ENCODE measurements at regions not wholly inside any gene's neighbourhood (a gene's known extent, or its start where the extent isn't known, plus 50 kb on each side); places are given as distances from the start of the nearest gene placed in this dataset.

GRCh38 chr7:54810401-54810800, 51.4 kb upstream of the SEC61G start:
- no peak for DNase-seq (ENCODE audit: low spot score)
- in situ Hi-C loops (cut with HindIII; ENCODE audit: low sequenced_read_pairs) = no loop called here

DNA sequence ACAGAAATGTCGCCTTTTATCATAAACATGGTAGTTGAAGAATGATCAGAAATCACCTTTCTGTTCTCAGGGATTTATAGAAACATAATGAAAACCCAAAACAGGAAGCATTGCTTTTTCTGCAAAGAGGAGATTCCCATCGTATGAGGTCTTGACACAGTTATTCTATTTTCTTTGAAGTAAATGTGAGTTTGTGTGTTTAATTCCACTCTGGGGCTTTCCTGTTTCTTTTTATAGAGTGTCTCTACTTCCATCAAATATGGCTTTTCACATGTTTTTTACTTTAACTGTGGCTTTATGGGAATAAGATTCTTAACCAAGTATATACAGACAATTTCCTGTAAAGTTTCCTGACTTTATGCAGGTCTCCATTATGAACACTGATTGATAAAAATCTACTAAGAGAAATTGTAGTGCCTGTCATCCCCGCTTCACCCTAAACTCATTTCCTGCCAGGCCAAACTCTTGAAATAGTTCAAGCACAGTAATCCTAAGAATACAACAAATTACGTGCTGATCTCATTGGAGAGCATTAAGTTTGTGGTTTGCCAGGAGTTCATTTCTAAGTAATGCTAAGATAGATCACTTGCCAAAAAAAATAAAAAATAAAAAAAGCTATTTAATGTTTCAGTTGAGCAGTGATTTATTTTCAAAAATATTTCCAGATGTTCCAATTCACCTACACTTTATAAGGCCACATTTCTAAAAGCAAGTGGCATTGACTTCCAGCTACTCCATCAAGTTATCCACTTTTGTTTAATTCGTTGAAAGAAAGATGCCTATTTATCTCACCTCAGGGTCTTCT, 52.2 kb upstream of the SEC61G start:
- no peak for DNase-seq (ENCODE audit: low spot score)
- in situ Hi-C loops (cut with HindIII; ENCODE audit: low sequenced_read_pairs) = no loop called here

GRCh38 chr7:54811846-54812254, 52.8 kb upstream of the SEC61G start:
- in situ Hi-C loops (cut with HindIII; ENCODE audit: low sequenced_read_pairs) = no loop called here
- no peak for DNase-seq (ENCODE audit: low spot score)

GRCh38 chr7:54812756-54813322, 53.8 kb upstream of the SEC61G start:
- in situ Hi-C loops (cut with HindIII; ENCODE audit: low sequenced_read_pairs) = no loop called here
- no peak for DNase-seq (ENCODE audit: low spot score)

GRCh38 chr7:54813398-54813797, 54.4 kb upstream of the SEC61G start:
- no peak for DNase-seq (ENCODE audit: low spot score)
- in situ Hi-C loops (cut with HindIII; ENCODE audit: low sequenced_read_pairs) = no loop called here

DNA sequence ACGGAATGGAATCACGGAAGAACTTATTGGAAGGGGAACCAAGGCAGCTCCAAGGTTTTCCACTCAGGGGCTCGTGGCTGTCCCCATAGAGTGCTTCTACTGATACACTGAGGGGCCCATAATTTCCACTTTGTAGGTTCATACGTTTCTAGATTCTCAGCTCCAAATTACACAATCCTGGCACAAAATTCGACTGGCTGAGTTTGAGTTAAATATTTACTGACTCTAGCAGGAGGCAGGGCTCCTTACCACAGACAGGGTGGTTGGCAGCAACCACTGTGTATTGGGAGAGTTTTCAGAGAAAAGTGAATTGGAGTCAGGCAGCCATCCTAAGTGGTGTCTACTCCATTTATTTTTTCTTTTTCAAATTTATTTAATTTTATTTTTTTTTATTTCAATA, 55.4 kb upstream of the SEC61G start:
- in situ Hi-C loops (cut with HindIII; ENCODE audit: low sequenced_read_pairs) = no loop called here
- DNase-seq (ENCODE audit: low spot score) = no peak

DNA sequence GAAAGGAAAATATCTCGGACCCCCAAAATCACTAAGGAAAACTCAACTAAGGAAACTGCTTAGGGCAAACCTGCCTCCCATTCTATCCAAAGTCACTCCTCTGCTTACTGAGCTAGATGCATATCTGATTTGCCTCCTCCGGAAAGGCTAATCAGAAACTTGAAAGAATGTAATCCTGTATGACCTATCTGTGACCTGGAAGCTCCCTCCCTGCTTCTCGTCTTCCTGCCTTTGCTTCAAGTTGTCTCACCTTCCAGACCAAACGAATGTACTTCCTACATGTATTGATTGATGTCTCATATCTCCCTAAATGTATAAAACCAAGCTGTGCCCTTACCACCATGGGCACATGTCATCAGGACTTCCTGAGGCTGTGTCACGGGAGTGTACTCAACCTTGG, 58.1 kb upstream of the SEC61G start:
- no peak for DNase-seq (ENCODE audit: low spot score)
- in situ Hi-C loops (cut with HindIII; ENCODE audit: low sequenced_read_pairs) = no loop called here

DNA sequence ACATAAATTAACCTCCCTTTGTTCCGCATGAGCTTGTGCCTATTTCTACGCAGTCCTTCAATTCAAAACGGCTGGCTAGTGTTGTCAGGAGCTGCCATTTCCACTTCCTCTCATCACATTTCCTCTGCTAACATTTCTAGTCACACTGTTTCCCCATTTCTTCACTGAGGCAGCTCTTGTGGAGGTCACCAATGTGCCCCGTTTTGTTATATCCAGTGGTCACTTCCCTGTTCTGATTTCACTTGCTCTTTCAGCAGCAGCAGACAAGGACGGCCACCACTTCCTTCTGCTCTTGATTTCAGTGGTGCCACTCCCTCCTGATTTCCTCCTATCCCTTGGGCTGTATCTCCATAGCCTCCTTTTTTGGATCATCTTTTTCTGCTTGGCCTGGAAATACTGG, 64.8 kb upstream of the SEC61G start:
- DNase-seq (ENCODE audit: low spot score) = no peak
- in situ Hi-C loops (cut with HindIII; ENCODE audit: low sequenced_read_pairs) = no loop called here

DNA sequence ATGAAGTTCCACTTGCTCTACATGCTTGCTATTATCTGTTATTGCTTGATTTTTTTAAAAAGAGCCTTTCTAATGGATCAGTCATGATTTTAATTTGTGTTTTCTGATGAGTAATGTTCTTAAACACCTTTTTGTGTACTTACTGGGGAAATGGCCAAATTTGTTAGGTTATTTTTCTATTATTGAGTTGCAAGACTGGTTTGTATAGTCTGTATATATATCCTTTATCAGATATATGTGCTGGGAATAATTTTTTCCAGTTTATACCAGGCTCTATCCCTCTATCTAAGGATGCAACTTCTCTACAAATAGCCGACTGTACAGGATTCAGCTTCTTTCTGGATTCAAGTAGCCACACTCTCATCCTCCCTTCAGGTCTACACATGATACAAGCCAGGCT, 65.6 kb upstream of the SEC61G start:
- no peak for DNase-seq (ENCODE audit: low spot score)
- in situ Hi-C loops (cut with HindIII; ENCODE audit: low sequenced_read_pairs) = no loop called here

DNA sequence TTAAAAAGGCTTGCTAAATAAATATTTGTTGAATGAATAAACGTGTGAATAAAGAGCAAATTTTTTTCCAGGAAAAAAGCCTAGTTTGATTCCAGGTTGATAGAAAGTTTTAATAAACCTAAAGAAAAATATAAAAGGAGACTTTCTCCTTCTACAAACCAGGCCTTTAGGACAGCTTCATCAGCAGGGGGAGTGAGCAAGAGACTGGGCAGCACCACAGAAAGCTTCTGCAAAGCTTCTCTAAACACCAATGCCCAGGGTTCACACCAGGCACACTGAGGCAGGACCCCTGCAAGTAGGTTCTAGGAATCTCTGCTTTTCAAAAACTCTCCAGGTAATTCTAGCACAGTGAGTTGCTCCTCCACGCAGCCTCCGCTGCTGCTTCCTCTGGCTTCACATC, 66.4 kb upstream of the SEC61G start:
- in situ Hi-C loops (cut with HindIII; ENCODE audit: low sequenced_read_pairs) = no loop called here
- DNase-seq (ENCODE audit: low spot score) = no peak

GRCh38 chr7:54827734-54828133, 68.7 kb upstream of the SEC61G start:
- in situ Hi-C loops (cut with HindIII; ENCODE audit: low sequenced_read_pairs) = no loop called here
- DNase-seq (ENCODE audit: low spot score) = no peak

DNA sequence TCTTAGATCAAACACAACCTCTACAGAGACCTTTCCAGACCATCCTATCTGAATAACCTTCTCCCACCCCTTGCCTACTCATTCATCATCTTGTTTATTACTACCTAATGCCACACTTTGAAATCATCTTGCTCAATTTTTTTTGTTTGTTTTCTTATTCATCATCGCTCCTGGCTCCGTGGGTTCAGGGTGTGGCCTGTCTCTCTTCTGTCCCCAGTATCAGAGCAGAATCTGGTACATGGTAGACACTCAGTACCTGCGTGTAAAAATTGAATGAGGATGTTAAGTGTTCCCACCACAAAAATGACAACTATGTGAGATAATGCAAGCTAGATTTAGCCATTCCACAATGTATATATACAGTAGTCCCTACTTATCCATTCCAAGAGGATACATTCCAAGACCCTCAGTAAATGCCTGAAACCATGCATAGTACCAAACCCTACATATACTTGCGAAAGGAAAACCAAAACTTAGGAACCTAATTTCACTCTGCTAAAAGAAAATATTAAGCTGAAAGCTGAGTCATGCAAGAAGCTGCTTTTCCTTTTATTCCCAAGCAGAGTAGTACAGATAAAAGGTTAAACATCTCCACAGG, 72.1 kb upstream of the SEC61G start:
- DNase-seq (ENCODE audit: low spot score) = no peak
- in situ Hi-C loops (cut with HindIII; ENCODE audit: low sequenced_read_pairs) = no loop called here

GRCh38 chr7:54831644-54832095, 72.7 kb upstream of the SEC61G start:
- in situ Hi-C loops (cut with HindIII; ENCODE audit: low sequenced_read_pairs) = no loop called here

DNA sequence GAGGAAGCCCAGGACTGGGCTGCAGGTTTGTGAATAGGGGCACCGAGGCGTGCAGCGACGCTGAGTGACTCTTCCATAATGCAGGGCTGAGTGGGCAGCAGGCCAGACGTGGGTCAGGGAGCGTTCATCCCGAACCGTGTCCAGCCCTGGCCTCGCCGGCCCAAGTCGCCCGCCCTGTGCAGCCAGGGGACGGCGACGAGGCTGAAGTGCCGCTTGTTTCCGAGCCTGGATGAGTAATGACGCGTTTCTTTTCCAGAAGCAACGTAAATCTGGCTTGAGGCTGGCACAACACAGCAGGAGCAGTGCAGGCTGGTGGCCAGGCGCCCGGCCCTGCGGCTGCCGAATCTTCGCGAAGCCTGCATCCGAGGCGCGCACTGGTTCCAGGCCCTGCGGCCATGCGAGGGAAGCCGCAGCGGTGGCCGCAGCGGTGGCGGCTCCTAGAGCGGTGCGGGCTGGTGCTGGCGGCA, 74.0 kb upstream of the SEC61G start:
- in situ Hi-C loops (cut with HindIII; ENCODE audit: low sequenced_read_pairs) = no loop called here
- DNase-seq (ENCODE audit: low spot score) = peak; percentile 9

More at GRCh38 chr7:54831644-54832095, 72.7 kb upstream of the SEC61G start:
- no peak for DNase-seq (ENCODE audit: low spot score)

DNA sequence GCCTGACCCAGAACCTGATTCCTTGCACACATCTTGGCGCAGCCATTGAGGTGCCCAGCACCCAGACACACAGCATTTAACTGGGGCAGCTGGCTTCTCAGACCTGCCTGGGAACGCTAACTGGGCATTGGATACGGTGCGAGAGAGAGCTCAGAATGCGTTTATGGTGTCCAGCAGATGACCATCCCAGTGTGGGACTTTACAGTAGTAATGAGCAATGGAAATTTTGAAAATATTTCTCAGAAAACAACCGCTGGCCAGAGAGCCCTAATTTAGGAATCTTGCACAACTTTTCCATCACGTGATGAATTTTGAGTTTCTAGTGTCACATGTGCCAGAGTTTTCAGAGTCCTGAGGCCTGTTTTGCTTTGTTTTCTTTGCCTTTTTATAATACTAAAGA, 78.2 kb upstream of the SEC61G start:
- DNase-seq (ENCODE audit: low spot score) = no peak
- in situ Hi-C loops (cut with HindIII; ENCODE audit: low sequenced_read_pairs) = no loop called here

DNA sequence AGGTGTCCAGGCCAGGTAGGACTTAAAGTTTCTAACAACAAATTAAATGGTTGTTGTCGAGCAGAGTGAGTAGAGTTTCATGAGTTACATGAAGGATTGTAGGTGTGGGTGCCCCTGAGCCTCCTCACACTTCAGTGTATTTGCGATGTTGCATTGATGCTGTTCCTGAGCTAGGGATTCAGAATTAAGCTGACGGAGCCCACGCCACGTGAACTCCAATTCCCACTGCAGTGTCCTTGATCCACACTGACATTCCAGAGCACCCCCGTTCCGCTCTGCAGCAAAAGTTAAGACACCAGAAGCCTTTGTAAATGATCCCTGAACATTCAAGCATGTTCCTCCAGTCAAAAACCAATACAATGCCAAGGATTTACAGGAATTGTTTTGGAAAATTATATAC, 78.8 kb upstream of the SEC61G start:
- in situ Hi-C loops (cut with HindIII; ENCODE audit: low sequenced_read_pairs) = no loop called here
- DNase-seq (ENCODE audit: low spot score) = no peak

DNA sequence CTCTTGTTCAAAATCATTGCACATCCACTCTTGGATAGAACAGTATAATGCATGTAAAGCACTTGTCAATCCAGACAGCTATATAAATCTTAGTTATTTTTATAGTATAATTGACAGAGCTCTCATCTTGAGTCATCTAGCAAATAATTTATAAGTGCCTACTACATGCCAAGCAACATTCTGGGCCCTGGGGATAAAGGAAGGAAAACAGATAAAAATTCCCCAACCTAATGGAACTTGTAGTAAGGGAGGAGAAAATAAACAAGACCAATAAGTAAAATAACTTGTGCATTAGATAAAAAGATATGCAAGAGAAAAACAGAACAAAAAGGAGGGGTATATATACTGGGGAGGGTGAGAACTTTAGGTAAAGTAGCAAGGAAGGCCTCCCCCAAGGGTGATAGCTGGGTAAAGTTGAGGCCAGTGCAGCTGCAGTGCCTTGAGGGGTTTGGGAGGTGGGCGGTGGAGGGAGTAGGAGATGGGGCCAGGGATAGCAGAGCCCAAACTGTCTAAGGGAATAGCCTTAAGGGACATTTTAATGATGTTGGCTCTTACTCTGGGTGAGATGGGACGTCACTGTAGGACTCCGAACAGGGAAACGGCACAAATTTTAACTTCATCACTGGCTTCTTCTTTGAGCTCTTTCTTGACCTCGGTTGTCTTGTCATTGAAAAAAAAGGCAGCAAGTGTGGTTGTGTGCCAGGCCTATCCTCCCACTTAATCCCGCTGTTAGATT, 79.3 kb upstream of the SEC61G start:
- in situ Hi-C loops (cut with HindIII; ENCODE audit: low sequenced_read_pairs) = no loop called here
- DNase-seq (ENCODE audit: low spot score) = no peak

GRCh38 chr7:54839575-54840213, 80.7 kb upstream of the SEC61G start:
- no peak for DNase-seq (ENCODE audit: low spot score)
- in situ Hi-C loops (cut with HindIII; ENCODE audit: low sequenced_read_pairs) = no loop called here
